Motor neuron (in vitro differentiated cells): ENCODE measurements at regions not wholly inside any gene's neighbourhood (a gene's known extent, or its start where the extent isn't known, plus 50 kb on each side); places are given as distances from the start of the nearest gene placed in this dataset.

ENCODE experiments used
- ATAC-seq, 8 experiments: fragments of 200-7000 bp; cut with Tn5 transposase; replicated peaks in 6 of 8; 2 replicates each; pipeline ENCODE4 v1.8.0; 2021; ENCODE audit warnings: mild to moderate bottlenecking in 8 of 8, moderate library complexity in 8 of 8
- H3K27ac ChIP-seq, 2 donors: fragments of 250-450 bp; sonication (Bioruptor Pico); 2 replicates each; pipeline ENCODE4 v1.9.0; 2021; ENCODE audit warnings: antibody characterized with exemption in 2 of 2, mild to moderate bottlenecking in 2 of 2, moderate library complexity in 1 of 2
- H3K4me1 ChIP-seq, 2 donors: fragments of 250-450 bp; sonication (Bioruptor Pico); replicated peaks in 1 of 2; 2 replicates each; pipeline ENCODE4 v1.6.1; 2021; ENCODE audit warnings: antibody characterized with exemption in 2 of 2, mild to moderate bottlenecking in 2 of 2, moderate library complexity in 1 of 2
- H3K4me3 ChIP-seq, 5 donors: fragments of 250-450 bp; sonication (Bioruptor Pico); 2 replicates each; pipeline ENCODE4 v1.9.0; 2021; ENCODE audit warnings: antibody characterized with exemption in 5 of 5, mild to moderate bottlenecking in 5 of 5, moderate library complexity in 4 of 5
- WGBS, 10 experiments: fragments of 450-650 bp; shearing (Covaris generic); methylation state at CpG; one replicate each; pipeline ENCODE4 v1.0.0; 2022; 5-methylcytosine and 5-hydroxymethylcytosine counted together
- in situ Hi-C, 9 experiments: fragments of 400-800 bp; cut with MboI; loops; one replicate each; pipeline ENCODE4 v1.15.0; 2021; ENCODE audit warnings: low sequenced_read_pairs in 9 of 9, low pct_unique_long_range_greater_than_20kb in 2 of 9; ENCODE audit not compliant: unreplicated experiment in 9 of 9

- Histone ChIP-seq H3K4me3 (no peak overlapping the region), H3K4me1 (peaks cover 0 to 7% of the 10 kb centered on the region in 2 donors), H3K27ac (no peak overlapping the region)
- 0 to 100% (median 73%) methylated on average over 1 to 2 of the region's 2 CpGs; no CpG with 5 or more reads in 2 of the 10 experiments for WGBS, 10 experiments
- no peak for ATAC-seq
- in situ Hi-C loops = no loop called here
Observed at GRCh38 chr3:6516694-6517093, 344.2 kb upstream of the GRM7 start.

- H3K4me3 ChIP-seq = no peak overlapping the region
- no peak for ATAC-seq
Observed at GRCh38 chr3:6518709-6519345, 342.1 kb upstream of the GRM7 start.

GRCh38 chr3:6521369-6522113, 339.4 kb upstream of the GRM7 start:
- 5 to 100% (median 85%) methylated on average over 1 to 2 of the region's 2 CpGs; no CpG with 5 or more reads in 2 of the 10 experiments for WGBS, 10 experiments
- peak in 2 of 8 experiments; percentile 76 to 84 for ATAC-seq

More at GRCh38 chr3:6518709-6519345, 342.1 kb upstream of the GRM7 start:
- WGBS, 10 experiments = 0 to 100% (median 84%) methylated on average over 2 to 5 of the region's 6 CpGs; no CpG with 5 or more reads in 4 of the 10 experiments
- H3K27ac ChIP-seq = no peak overlapping the region
- in situ Hi-C loops = no loop called here
- peaks cover 6 to 7% of the 10 kb centered on the region in 2 donors for H3K4me1 ChIP-seq

GRCh38 chr3:6522191-6522590, 338.7 kb upstream of the GRM7 start:
- ATAC-seq = no peak
- no peak overlapping the region for H3K27ac ChIP-seq
- in situ Hi-C loops = no loop called here
- no peak overlapping the region for H3K4me3 ChIP-seq
- peaks cover 6 to 7% of the 10 kb centered on the region in 2 donors for H3K4me1 ChIP-seq

More at GRCh38 chr3:6521369-6522113, 339.4 kb upstream of the GRM7 start:
- H3K27ac ChIP-seq = no peak overlapping the region
- no peak overlapping the region for H3K4me3 ChIP-seq
- peaks cover 6 to 7% of the 10 kb centered on the region in 2 donors for H3K4me1 ChIP-seq
- in situ Hi-C loops = no loop called here

- 0 to 85% (median 43%) methylated on average over 1 to 2 of the region's 2 CpGs; no CpG with 5 or more reads in 3 of the 10 experiments for WGBS, 10 experiments
- peak in 1 of 8 experiments; percentile 54 for ATAC-seq
- Histone ChIP-seq H3K4me1 (peaks cover 6 to 7% of the 10 kb centered on the region in 2 donors), H3K4me3 (no peak overlapping the region), H3K27ac (no peak overlapping the region)
- in situ Hi-C loops = no loop called here
Observed at GRCh38 chr3:6523043-6523442, 337.9 kb upstream of the GRM7 start.

GRCh38 chr3:6524479-6524878, 336.4 kb upstream of the GRM7 start:
- no peak overlapping the region for H3K27ac ChIP-seq
- no peak for ATAC-seq
- no peak overlapping the region for H3K4me3 ChIP-seq
- H3K4me1 ChIP-seq = peaks cover 6 to 7% of the 10 kb centered on the region in 2 donors
- in situ Hi-C loops = no loop called here
- WGBS, 10 experiments = 0 to 100% (median 29%) methylated on average over 1 of the region's 1 CpG; no CpG with 5 or more reads in 1 of the 10 experiments

GRCh38 chr3:6526321-6526720, 334.6 kb upstream of the GRM7 start:
- Histone ChIP-seq H3K4me3 (no peak overlapping the region), H3K27ac (no peak overlapping the region), H3K4me1 (peaks cover 11 to 14% of the 10 kb centered on the region in 2 donors)
- in situ Hi-C loops = no loop called here
- 2 to 100% (median 92%) methylated on average over 1 to 7 of the region's 8 CpGs; no CpG with 5 or more reads in 3 of the 10 experiments for WGBS, 10 experiments
- no peak for ATAC-seq

GRCh38 chr3:6526861-6527260, 334.1 kb upstream of the GRM7 start:
- Histone ChIP-seq H3K4me3 (no peak overlapping the region), H3K4me1 (peaks cover 11 to 19% of the 10 kb centered on the region in 2 donors), H3K27ac (no peak overlapping the region)
- in situ Hi-C loops = no loop called here
- ATAC-seq = no peak
- WGBS, 10 experiments = 0 to 83% (median 29%) methylated on average over 1 to 2 of the region's 2 CpGs; no CpG with 5 or more reads in 2 of the 10 experiments

GRCh38 chr3:6528951-6529350, 332.0 kb upstream of the GRM7 start:
- ATAC-seq = no peak

GRCh38 chr3:6531153-6531552, 329.8 kb upstream of the GRM7 start:
- in situ Hi-C loops = no loop called here
- peak in 4 of 8 experiments; percentile 57 to 83 (median 74) for ATAC-seq
- H3K4me1 ChIP-seq = peaks cover 5 to 15% of the 10 kb centered on the region in 2 donors
- no peak overlapping the region for H3K4me3 ChIP-seq
- H3K27ac ChIP-seq = no peak overlapping the region
- 0 to 82% (median 42%) methylated on average over 2 to 6 of the region's 6 CpGs; no CpG with 5 or more reads in 1 of the 10 experiments for WGBS, 10 experiments

More at GRCh38 chr3:6528951-6529350, 332.0 kb upstream of the GRM7 start:
- Histone ChIP-seq H3K4me1 (peaks cover 5 to 15% of the 10 kb centered on the region in 2 donors), H3K4me3 (no peak overlapping the region), H3K27ac (no peak overlapping the region)
- in situ Hi-C loops = no loop called here

GRCh38 chr3:6532101-6532500, 328.8 kb upstream of the GRM7 start:
- 0 to 97% (median 46%) methylated on average over 1 to 3 of the region's 3 CpGs; no CpG with 5 or more reads in 1 of the 10 experiments for WGBS, 10 experiments
- in situ Hi-C loops = no loop called here

GRCh38 chr3:6540981-6541380, 319.9 kb upstream of the GRM7 start:
- WGBS, 10 experiments = 0 to 90% (median 37%) methylated on average over 1 to 3 of the region's 6 CpGs; no CpG with 5 or more reads in 6 of the 10 experiments
- in situ Hi-C loops = no loop called here
- Histone ChIP-seq H3K4me3 (no peak overlapping the region), H3K27ac (no peak overlapping the region), H3K4me1 (no peaks in the 10 kb centered on the region)
- ATAC-seq = no peak

More at GRCh38 chr3:6532101-6532500, 328.8 kb upstream of the GRM7 start:
- Histone ChIP-seq H3K4me3 (no peak overlapping the region), H3K27ac (no peak overlapping the region), H3K4me1 (peaks cover 5 to 15% of the 10 kb centered on the region in 2 donors)
- no peak for ATAC-seq

- WGBS, 10 experiments = 0 to 100% (median 85%) methylated on average over 1 to 3 of the region's 3 CpGs; no CpG with 5 or more reads in 2 of the 10 experiments
- no peak overlapping the region for H3K27ac ChIP-seq
- in situ Hi-C loops = no loop called here
- no peaks in the 10 kb centered on the region for H3K4me1 ChIP-seq
- H3K4me3 ChIP-seq = no peak overlapping the region
- no peak for ATAC-seq
Observed at GRCh38 chr3:6542795-6543194, 318.1 kb upstream of the GRM7 start.
